HEK293 (cell line): ENCODE measurements at regions not wholly inside any gene's neighbourhood (a gene's known extent, or its start where the extent isn't known, plus 50 kb on each side); places are given as distances from the start of the nearest gene placed in this dataset.

Experiments used
- ZBTB8A ChIP-seq: fragments of 450-650 bp; formaldehyde crosslinking; IDR thresholded peaks from 2 replicates; pipeline ENCODE4 v1.5.1; 2016; ENCODE audit warnings: missing biosample characterization, missing genetic modification characterization
- ZNF24 ChIP-seq: fragments of 450-650 bp; formaldehyde crosslinking; IDR thresholded peaks from 2 replicates; pipeline ENCODE4 v1.5.1; 2016; ENCODE audit warnings: missing biosample characterization, missing genetic modification characterization
- ZNF280C ChIP-seq: fragments of 450-650 bp; formaldehyde crosslinking; IDR thresholded peaks from 2 replicates; pipeline ENCODE4 v1.5.1; 2016; ENCODE audit warnings: missing biosample characterization, missing genetic modification characterization
- ZNF747 ChIP-seq: fragments of 450-650 bp; formaldehyde crosslinking; IDR thresholded peaks from 2 replicates; pipeline ENCODE4 v1.5.1; 2016; ENCODE audit warnings: missing biosample characterization, missing genetic modification characterization
- TF ChIP-seq, protein P1 (sequence below): fragments of 450-650 bp; formaldehyde crosslinking; IDR thresholded peaks from 2 replicates; pipeline ENCODE4 v1.5.1; 2016; ENCODE audit warnings: missing biosample characterization, missing genetic modification characterization
- TF ChIP-seq, protein P2 (sequence below): fragments of 450-650 bp; formaldehyde crosslinking; IDR thresholded peaks from 2 replicates; pipeline ENCODE4 v1.5.1; 2016; ENCODE audit warnings: missing biosample characterization, missing genetic modification characterization

GRCh38 chr5:24712047-24712446, 67.3 kb upstream of the CDH10 start:
- TF ChIP-seq, protein P1, sequence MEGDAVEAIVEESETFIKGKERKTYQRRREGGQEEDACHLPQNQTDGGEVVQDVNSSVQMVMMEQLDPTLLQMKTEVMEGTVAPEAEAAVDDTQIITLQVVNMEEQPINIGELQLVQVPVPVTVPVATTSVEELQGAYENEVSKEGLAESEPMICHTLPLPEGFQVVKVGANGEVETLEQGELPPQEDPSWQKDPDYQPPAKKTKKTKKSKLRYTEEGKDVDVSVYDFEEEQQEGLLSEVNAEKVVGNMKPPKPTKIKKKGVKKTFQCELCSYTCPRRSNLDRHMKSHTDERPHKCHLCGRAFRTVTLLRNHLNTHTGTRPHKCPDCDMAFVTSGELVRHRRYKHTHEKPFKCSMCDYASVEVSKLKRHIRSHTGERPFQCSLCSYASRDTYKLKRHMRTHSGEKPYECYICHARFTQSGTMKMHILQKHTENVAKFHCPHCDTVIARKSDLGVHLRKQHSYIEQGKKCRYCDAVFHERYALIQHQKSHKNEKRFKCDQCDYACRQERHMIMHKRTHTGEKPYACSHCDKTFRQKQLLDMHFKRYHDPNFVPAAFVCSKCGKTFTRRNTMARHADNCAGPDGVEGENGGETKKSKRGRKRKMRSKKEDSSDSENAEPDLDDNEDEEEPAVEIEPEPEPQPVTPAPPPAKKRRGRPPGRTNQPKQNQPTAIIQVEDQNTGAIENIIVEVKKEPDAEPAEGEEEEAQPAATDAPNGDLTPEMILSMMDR = no peak
- TF ChIP-seq ZNF280C (tag by site-specific recombination) = no peak
- no peak for TF ChIP-seq ZBTB8A (tag by site-specific recombination)
- TF ChIP-seq ZNF747 (tag by site-specific recombination) = no peak
- TF ChIP-seq, protein P2, sequence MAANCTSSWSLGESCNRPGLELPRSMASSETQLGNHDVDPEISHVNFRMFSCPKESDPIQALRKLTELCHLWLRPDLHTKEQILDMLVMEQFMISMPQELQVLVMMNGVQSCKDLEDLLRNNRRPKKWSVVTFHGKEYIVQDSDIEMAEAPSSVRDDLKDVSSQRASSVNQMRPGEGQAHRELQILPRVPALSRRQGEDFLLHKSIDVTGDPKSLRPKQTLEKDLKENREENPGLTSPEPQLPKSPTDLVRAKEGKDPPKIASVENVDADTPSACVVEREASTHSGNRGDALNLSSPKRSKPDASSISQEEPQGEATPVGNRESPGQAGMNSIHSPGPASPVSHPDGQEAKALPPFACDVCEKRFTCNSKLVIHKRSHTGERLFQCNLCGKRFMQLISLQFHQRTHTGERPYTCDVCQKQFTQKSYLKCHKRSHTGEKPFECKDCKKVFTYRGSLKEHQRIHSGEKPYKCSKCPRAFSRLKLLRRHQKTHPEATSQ = no peak
- no peak for TF ChIP-seq ZNF24
